ENCODE measurements at regions not wholly inside any gene's neighbourhood (a gene's known extent, or its start where the extent isn't known, plus 50 kb on each side); places are given as distances from the start of the nearest gene placed in this dataset.

DNA sequence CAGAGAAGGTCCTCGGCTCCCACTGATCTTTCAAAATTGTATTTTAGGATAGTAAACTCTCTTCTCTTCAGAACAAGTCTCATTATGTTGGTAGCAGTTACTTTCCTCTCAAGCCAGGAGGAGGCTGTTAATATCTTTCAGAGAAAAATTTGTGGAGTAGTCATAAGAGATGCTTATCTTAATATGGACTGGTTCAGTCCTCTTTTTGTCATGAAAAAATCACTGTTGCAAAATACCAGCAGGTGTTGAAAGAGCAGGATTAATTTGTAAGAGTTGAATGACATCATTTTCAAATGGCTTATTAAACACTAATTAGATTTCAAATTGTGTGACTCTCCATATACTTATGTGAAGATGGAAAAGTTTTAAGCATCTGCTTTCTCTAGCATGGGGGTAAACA is 662.5 kb downstream of the POM121L12 start:
- TF ChIP-seq EZH2 (IDR thresholded peaks at IDR 0.05) (no peak), POLR2AphosphoS5 (IDR thresholded peaks at IDR 0.05; ENCODE audit: borderline replicate concordance, low read depth, low read length) (no peak)
